ENCODE measurements at regions not wholly inside any gene's neighbourhood (a gene's known extent, or its start where the extent isn't known, plus 50 kb on each side); places are given as distances from the start of the nearest gene placed in this dataset.

DNA sequence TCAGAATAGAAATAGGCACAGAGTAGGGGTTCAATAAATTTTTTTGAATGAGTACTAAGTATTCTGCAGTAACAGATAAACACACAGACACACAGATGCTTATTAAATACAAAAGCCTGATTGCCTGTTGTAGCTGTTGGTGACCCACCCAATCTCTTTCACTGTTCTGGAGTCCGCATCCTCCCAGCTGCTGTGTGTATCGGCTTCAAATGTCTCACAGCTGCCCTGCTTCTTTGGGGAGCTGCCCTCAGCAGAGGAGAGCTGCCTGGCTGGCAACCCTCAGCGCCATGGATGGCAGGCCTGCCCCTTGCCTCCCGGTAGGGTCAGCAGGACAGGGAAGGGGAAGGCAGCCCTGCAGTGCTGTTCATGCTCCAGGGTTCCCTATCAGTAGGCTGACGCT lies 50.5 kb upstream of the PRNP start:
- TF ChIP-seq, protein P1, sequence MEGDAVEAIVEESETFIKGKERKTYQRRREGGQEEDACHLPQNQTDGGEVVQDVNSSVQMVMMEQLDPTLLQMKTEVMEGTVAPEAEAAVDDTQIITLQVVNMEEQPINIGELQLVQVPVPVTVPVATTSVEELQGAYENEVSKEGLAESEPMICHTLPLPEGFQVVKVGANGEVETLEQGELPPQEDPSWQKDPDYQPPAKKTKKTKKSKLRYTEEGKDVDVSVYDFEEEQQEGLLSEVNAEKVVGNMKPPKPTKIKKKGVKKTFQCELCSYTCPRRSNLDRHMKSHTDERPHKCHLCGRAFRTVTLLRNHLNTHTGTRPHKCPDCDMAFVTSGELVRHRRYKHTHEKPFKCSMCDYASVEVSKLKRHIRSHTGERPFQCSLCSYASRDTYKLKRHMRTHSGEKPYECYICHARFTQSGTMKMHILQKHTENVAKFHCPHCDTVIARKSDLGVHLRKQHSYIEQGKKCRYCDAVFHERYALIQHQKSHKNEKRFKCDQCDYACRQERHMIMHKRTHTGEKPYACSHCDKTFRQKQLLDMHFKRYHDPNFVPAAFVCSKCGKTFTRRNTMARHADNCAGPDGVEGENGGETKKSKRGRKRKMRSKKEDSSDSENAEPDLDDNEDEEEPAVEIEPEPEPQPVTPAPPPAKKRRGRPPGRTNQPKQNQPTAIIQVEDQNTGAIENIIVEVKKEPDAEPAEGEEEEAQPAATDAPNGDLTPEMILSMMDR (IDR thresholded peaks at IDR 0.05), result no peak
- TF ChIP-seq POLR2A (IDR thresholded peaks at IDR 0.05), result no peak

Measured in right lobe of liver (tissue), 4 donors.